ENCODE measurements at regions not wholly inside any gene's neighbourhood (a gene's known extent, or its start where the extent isn't known, plus 50 kb on each side); places are given as distances from the start of the nearest gene placed in this dataset.
"Not testable (repeated sequence)": the region's sequence is repeated elsewhere in the genome, so short reads cannot be mapped to it uniquely, and the experiment has no call there.

DNA sequence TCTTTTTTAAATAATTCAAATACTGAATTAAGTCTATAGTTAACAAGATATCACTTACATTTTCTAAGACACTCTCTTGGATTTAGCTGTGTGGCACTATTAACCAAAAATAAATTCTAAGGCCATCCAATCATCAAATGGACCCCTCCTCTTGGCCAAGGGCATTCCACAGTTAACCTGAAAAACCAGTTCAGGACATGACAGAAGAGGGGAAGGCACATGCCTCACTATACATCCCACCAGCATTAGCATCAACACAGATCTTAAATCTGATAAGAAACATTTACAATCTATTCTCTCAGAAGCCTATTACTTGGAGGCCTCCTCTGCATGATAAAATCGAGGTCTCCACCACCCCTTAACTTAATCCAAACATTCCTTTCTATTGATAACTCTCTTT, 327.5 kb downstream of the PCDH11X start:
- TF ChIP-seq, protein P1, sequence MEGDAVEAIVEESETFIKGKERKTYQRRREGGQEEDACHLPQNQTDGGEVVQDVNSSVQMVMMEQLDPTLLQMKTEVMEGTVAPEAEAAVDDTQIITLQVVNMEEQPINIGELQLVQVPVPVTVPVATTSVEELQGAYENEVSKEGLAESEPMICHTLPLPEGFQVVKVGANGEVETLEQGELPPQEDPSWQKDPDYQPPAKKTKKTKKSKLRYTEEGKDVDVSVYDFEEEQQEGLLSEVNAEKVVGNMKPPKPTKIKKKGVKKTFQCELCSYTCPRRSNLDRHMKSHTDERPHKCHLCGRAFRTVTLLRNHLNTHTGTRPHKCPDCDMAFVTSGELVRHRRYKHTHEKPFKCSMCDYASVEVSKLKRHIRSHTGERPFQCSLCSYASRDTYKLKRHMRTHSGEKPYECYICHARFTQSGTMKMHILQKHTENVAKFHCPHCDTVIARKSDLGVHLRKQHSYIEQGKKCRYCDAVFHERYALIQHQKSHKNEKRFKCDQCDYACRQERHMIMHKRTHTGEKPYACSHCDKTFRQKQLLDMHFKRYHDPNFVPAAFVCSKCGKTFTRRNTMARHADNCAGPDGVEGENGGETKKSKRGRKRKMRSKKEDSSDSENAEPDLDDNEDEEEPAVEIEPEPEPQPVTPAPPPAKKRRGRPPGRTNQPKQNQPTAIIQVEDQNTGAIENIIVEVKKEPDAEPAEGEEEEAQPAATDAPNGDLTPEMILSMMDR (IDR thresholded peaks at IDR 0.05): not testable (repeated sequence)
- not testable (repeated sequence) for TF ChIP-seq POLR2A (IDR thresholded peaks at IDR 0.05; ENCODE audit: low read depth); POLR2AphosphoS5 (IDR thresholded peaks at IDR 0.05)
